NCI-H2107 (cell line): ENCODE measurements at regions not wholly inside any gene's neighbourhood (a gene's known extent, or its start where the extent isn't known, plus 50 kb on each side); places are given as distances from the start of the nearest gene placed in this dataset.

Experiments used
- DNase-seq: peaks from one replicate; lab custom pipeline; 2025; lab: John Stamatoyannopoulos, UW

- no peak for DNase-seq
Measured at GRCh38 chr10:131736321-131736980, 164.4 kb upstream of the PPP2R2D start.

DNA sequence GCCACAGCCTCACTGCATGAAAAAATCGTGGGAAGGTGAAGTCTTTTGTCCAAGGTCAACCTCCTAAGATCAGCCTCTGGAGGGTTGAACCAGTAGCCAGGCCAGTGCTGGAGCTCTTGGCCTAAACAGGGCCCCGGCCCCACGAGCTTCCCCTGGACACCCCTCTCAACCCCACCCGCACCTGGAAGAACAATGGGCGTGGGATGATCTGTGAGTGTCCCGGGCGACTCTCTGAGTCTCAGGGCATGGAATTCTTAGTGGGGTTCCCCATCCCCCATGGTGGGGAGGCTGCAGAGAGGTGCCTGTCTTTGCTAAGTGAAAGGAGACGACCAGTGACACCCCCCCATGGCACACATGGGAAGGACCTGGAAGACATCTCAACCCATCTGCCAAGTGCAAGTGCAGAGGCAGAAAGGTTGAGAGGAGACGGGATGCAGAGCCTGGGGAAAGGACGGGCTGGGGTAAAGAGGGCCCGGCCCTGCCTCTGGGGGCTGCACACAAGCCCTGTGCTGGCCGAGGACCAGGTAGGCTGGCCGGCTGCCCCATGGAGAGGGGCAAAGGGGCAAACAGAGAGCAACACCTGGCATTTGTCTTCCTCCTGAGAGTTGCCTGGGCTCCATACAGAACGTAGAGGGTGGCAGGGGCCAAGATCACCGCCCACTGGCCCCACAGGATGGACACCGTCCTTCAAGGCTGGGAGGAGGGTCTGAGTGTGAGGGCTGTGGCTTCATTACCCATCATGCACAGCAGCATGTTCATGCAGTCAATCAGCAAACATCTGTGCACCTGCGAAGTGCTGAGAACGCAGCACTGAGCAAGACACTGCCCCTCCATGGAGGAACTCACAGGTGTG is 163.0 kb upstream of the PPP2R2D start:
- no peak for DNase-seq

DNA sequence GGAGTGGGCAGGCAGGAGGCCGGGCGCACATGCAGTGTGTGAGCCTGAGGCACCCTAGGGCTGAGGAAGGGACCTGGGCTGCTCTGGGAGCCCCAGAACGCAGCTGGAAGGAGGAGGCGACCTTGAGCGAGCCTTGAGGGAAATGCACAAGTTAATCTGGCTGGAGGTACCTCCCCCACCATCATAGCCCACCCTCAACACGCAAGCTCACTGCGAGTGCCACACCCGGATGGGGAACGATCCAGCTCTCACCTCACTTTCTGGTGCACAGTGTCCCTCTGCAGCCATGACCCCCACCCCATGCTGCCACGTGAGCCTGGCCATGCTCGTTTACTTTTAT is 162.4 kb upstream of the PPP2R2D start:
- no peak for DNase-seq

GRCh38 chr10:131739206-131739605 is 161.6 kb upstream of the PPP2R2D start:
- no peak for DNase-seq

DNA sequence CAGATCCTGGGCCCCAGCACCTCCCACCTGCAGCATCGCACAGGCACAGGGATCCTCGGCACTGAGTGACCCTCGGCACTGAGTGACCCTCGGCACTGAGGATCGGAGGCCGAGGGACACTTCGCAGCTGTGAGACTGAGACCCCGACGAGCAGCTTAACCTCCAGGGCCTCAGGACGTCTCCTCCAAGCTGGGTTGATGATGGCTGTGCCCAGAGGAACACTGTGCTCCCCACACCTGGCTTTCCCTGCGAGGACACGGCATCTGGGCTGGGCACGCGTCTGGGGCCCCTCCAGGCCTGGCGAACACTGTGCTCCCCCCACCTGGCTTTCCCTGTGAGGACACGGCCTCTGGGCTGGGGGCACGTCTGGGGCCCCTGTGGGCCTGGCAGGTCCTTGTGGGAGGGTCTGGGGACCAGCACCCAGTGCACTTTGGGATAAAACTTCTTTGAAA is 158.3 kb upstream of the PPP2R2D start:
- DNase-seq: no peak

- no peak for DNase-seq
Measured at GRCh38 chr10:131743190-131744151, 157.3 kb upstream of the PPP2R2D start.

- DNase-seq: no peak
Measured at GRCh38 chr10:131744346-131744745, 156.5 kb upstream of the PPP2R2D start.

DNA sequence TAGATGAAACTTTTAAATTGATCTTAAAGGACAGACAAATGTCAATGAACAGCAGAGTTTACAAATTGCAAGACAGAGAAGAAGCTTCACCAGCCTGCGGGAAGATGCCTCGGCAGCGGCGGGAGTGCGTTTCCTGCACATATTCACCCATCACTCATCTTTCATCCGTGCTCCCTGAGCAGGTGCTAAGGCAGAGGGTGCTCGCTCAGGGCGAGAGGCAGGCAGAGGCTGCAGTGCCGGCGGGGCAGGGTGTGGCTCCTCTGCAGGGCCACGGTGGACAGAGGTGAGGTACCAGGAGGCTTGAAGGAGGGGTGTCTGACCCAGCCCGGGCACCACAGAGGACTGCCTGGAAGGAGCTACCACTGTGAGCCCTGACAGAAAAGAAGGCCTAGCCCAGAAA is 155.2 kb upstream of the PPP2R2D start:
- no peak for DNase-seq

GRCh38 chr10:131746241-131746711 is 154.5 kb upstream of the PPP2R2D start:
- DNase-seq: no peak

GRCh38 chr10:131746785-131747184 is 154.0 kb upstream of the PPP2R2D start:
- DNase-seq: no peak

GRCh38 chr10:131747251-131747650 is 153.6 kb upstream of the PPP2R2D start:
- no peak for DNase-seq

DNA sequence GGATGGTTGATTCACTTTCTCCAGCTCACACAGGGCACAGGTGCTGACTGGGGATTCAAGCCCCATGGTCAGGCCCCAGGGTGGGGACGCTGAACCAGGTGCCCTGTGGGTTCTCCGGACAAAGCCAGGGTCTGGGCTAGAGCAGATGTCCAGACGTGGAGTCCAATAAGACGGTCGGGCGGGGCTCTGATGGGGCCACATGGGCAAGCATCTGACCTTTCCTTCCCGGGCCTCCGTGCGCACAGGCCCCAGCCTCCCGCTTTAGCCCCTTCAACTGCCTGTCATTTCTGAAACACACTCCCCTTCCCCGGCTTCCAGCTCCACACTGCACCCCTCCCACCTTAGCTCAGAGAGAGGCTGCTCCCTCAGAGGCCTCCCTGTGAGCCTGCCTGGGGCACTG is 153.0 kb upstream of the PPP2R2D start:
- no peak for DNase-seq

GRCh38 chr10:131748191-131748590 is 152.6 kb upstream of the PPP2R2D start:
- no peak for DNase-seq

- no peak for DNase-seq
Measured at GRCh38 chr10:131748831-131749766, 151.7 kb upstream of the PPP2R2D start.

GRCh38 chr10:131749767-131750142 is 151.1 kb upstream of the PPP2R2D start:
- DNase-seq: no peak

DNA sequence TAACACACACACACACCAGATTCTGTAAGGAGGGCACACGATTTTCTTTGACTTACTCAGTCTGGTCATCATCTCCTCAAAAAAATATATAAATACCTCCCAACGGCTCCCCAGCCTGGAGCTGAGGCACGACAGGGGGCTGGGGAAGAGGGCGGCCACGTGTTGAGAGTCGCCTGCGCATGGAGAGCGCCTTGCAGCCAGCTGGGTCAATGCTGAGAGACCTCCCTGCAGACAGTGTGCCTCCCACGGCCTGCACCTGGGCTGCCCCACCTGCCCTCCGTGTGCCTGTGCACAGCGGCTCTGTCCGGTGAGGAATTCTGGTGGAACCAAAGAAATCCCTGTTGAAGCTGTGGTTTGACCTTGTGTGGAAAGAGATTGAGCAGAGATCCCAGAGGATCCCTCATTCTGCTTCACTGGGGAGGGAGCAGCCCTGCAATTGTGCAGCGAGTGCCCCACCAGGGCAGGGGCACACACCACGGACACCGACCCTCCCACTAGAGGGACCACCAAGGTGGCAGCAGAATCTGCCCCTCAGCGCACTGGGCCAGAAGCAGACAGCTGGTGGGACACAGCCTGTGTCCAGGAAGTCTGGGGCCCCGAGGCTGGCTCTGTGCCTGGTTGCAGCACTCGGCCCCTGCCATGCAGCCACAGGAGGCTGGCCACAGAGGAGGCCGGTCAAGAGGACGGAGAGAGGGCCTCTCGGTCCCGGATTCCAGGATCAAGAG is 150.5 kb upstream of the PPP2R2D start:
- DNase-seq: no peak

DNA sequence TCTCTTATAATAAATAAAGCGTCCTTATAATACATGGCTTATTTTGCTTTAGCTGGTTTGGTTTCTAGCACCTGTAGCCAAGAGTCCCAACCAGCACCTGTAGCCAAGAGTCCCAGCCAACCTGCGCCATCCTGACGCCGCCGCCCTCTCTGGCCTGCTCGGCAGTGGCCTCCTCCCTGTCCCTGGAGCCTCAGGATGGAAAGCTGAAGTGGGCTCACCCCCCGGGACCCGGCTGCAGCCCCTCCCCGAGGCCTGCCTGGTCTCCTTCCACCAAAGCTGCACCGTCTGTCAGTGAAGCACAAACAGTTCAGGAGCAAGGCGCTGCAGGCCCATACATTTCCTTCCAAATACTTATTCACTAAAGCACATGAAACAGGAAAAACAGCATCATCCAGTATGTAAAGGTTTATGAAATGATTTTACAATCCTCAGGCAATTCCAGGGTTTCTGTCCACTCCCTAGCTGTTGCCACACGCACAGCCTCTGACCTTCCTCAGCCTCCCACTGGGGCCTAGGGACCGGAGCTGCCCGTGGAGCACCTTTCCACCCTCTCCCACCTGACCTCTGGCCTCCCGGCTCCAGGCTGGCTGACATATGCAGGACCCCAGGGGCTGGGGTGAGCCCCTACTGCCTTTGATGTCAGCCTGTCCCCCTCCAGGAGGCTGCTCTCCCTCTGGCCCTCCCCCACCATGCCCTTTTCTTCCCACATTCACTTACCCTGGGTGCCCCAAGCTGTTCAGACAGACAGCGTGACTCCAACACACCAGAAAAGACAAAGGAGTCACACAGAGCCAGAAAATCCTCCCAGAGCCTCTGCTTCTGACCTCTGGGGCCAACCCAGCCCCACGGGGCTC is 149.6 kb upstream of the PPP2R2D start:
- no peak for DNase-seq

DNA sequence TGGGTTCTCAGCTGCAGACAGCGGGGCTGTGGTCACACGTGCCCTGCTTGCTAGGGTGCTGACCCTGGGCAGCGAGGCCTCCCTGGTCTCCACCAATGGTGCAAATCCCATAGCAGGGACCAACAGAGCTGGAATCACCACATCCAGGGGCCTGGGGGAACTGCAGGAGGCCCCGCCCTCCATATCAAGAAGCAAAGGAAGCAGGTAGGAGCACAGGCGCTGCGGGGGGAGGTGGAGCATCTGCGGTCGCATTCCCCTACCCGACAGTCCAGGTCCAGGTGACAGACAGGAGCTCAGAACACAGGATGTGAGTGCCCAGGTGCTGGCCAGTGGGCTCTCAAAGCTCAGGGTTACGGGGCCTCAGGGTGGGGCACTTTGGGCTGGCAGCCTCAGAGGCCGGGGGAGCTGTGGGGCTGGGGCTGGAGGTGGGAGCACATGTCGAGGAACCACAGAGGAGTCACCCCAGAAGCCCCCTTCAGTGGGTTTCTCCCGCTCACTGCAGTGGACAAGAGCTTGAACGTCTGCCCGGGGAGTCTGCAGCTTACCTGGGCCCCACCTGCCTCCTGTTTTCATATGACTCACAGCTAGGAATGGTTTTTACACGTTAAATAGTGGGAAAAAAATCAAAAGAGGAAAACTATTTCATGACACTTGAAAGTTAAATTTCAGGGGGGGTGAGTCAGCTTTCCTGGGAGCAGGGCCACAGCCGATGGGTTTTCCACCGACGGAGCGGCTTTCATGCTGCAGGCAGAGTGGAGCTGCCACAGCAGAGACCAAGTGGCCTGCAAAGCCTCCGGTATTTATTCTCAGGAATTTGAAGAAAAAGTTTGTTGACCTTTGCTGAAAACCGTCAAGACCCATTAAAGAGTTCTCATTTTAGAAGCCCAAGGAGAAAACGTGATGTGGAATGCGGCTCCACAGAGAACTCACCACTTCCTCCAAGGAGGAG is 148.7 kb upstream of the PPP2R2D start:
- DNase-seq: no peak
